ENCODE measurements at regions not wholly inside any gene's neighbourhood (a gene's known extent, or its start where the extent isn't known, plus 50 kb on each side); places are given as distances from the start of the nearest gene placed in this dataset.

DNA sequence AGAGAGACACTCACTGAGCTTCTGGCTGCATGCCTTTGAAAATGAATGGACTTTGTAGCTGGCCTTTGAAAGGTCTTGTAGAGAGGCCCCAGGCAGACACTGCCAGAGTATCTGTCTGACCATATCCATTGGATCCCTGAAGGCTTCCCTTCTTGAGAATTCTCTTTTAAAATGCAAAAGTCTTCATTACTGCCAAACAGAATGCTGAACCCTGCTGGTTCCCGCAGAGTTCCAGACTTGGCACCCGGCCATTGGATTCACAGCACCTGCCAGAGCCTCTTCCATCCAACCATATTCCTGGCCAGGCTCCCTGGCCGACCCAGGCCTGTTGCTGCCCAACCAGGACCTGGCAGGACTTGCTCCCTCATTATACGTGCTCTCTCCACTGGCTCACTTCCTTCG is 182.5 kb downstream of the GXYLT1 start:
- POLR2A ChIA-PET (ENCODE audit: unreplicated experiment) = no interaction called here

DNA sequence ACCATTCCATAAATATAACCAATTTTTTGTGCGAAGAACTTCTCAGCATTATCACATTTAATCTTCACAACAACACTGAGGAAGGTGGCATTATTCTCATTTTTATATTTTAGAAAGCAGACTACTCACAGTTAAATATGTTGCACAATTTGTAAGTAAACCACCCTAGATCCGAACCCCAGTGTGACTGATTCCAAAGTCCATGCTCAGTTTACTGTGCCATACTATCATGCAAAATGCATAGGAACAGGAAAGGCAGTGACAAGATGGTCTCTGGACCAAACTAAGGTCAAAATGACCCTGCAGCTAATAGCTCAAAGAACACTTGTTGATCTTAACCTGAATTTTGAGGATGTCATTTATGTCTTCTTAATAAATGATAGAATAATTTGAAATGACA is 185.4 kb downstream of the GXYLT1 start:
- ATAC-seq = no peak
- no peaks in the 10 kb centered on the region for H3K79me2 ChIP-seq (ENCODE audit: low read length)
- H3K36me3 ChIP-seq (ENCODE audit: low read depth, low read length) = no peaks in the 10 kb centered on the region
- H3K4me2 ChIP-seq (ENCODE audit: low read length) = no peak overlapping the region
- no peaks in the 10 kb centered on the region for H4K20me1 ChIP-seq (ENCODE audit: low read length)
- DNase-seq = no peak
- no peaks in the 10 kb centered on the region for H3F3A ChIP-seq (ENCODE audit: low read length, unreplicated experiment)
- H3K9ac ChIP-seq (ENCODE audit: low read length) = no peak overlapping the region
- intact Hi-C loops (cut with micrococcal nuclease) = no loop called here
- no peak overlapping the region for H2AFZ ChIP-seq (ENCODE audit: low read length)
- H3K4me3 ChIP-seq (ENCODE audit: low read length) = no peak overlapping the region
- H3K9me3 ChIP-seq (ENCODE audit: low read length) = no peaks in the 10 kb centered on the region
- no peak overlapping the region for H3K27ac ChIP-seq (ENCODE audit: low read length)
- TF ChIP-seq EZH2phosphoT487 (IDR thresholded peaks at IDR 0.05; ENCODE audit: borderline replicate concordance, low read length) (no peak), EZH2 (IDR thresholded peaks at IDR 0.05; ENCODE audit: low read length, unreplicated experiment) (no peak)
- TF ChIP-seq, protein P1, sequence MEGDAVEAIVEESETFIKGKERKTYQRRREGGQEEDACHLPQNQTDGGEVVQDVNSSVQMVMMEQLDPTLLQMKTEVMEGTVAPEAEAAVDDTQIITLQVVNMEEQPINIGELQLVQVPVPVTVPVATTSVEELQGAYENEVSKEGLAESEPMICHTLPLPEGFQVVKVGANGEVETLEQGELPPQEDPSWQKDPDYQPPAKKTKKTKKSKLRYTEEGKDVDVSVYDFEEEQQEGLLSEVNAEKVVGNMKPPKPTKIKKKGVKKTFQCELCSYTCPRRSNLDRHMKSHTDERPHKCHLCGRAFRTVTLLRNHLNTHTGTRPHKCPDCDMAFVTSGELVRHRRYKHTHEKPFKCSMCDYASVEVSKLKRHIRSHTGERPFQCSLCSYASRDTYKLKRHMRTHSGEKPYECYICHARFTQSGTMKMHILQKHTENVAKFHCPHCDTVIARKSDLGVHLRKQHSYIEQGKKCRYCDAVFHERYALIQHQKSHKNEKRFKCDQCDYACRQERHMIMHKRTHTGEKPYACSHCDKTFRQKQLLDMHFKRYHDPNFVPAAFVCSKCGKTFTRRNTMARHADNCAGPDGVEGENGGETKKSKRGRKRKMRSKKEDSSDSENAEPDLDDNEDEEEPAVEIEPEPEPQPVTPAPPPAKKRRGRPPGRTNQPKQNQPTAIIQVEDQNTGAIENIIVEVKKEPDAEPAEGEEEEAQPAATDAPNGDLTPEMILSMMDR (conservative IDR thresholded peaks at IDR 0.05; ENCODE audit: low read depth, low read length) = no peak
- ChIA-PET CTCF (no interaction called here), POLR2A (ENCODE audit: unreplicated experiment) (no interaction called here)
- no peaks in the 10 kb centered on the region for H3K9me2 ChIP-seq (replicated peaks; ENCODE audit: low read length)
- peaks cover 8% of the 10 kb centered on the region; the same call in 1 of the 2 replicates for H3K27me3 ChIP-seq (ENCODE audit: low read length)
- no TSS peak for BruUV-seq (replicated peaks)
- no peaks in the 10 kb centered on the region for H3K4me1 ChIP-seq (ENCODE audit: insufficient read depth, low read length)

More for the DNA sequence above, 182.5 kb downstream of the GXYLT1 start:
- ATAC-seq = no peak
- no peak overlapping the region for H2AFZ ChIP-seq (ENCODE audit: low read length)
- CTCF ChIA-PET = no interaction called here
- no peak overlapping the region for H3K4me2 ChIP-seq (ENCODE audit: low read length)
- no TSS peak for BruUV-seq (replicated peaks)
- peaks cover 8% of the 10 kb centered on the region; the same call in 1 of the 2 replicates for H3K27me3 ChIP-seq (ENCODE audit: low read length)
- H3F3A ChIP-seq (ENCODE audit: low read length, unreplicated experiment) = no peaks in the 10 kb centered on the region
- H3K36me3 ChIP-seq (ENCODE audit: low read depth, low read length) = no peaks in the 10 kb centered on the region
- no peak overlapping the region for H3K4me3 ChIP-seq (ENCODE audit: low read length)
- peaks cover 19% of the 10 kb centered on the region for H3K4me1 ChIP-seq (ENCODE audit: insufficient read depth, low read length)
- intact Hi-C loops (cut with micrococcal nuclease) = no loop called here
- TF ChIP-seq, protein P1 (conservative IDR thresholded peaks at IDR 0.05; ENCODE audit: low read depth, low read length) = no peak
- TF ChIP-seq EZH2 (IDR thresholded peaks at IDR 0.05; ENCODE audit: low read length, unreplicated experiment) (no peak), EZH2phosphoT487 (IDR thresholded peaks at IDR 0.05; ENCODE audit: borderline replicate concordance, low read length) (no peak)
- H3K9me3 ChIP-seq (ENCODE audit: low read length) = no peaks in the 10 kb centered on the region
- peaks cover 4% of the 10 kb centered on the region; the same call in 1 of the 2 replicates for H3K9me2 ChIP-seq (replicated peaks; ENCODE audit: low read length)
- H3K79me2 ChIP-seq (ENCODE audit: low read length) = no peaks in the 10 kb centered on the region
- no peak for DNase-seq
- no peak overlapping the region for H3K9ac ChIP-seq (ENCODE audit: low read length)
- H3K27ac ChIP-seq (ENCODE audit: low read length) = no peak overlapping the region
- H4K20me1 ChIP-seq (ENCODE audit: low read length) = no peaks in the 10 kb centered on the region

DNA sequence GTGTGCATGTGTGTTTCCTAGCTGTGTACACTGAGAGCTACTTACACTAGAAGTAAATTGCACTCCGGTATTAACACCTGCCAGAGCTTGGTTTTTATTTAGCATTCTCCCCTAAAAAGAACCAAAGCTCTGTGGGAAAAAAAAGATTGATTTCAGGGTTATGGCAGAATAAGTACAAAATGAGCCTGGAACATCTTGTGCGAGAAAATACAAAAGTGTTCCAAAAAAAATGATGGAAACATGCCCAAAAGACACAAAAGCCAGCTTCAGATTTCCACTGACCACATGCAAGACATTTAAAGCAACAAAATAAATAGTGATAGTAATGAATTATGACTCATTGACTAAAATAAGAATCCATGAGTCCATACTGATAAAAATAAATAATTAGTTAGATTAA is 188.3 kb downstream of the GXYLT1 start:
- Histone ChIP-seq H3K27me3 (ENCODE audit: low read length) (peaks cover 11% of the 10 kb centered on the region; the same call in 1 of the 2 replicates), H3K79me2 (ENCODE audit: low read length) (no peaks in the 10 kb centered on the region), H3K27ac (ENCODE audit: low read length) (no peak overlapping the region), H3K4me1 (ENCODE audit: insufficient read depth, low read length) (no peaks in the 10 kb centered on the region), H3K9ac (ENCODE audit: low read length) (no peak overlapping the region), H3K4me2 (ENCODE audit: low read length) (no peak overlapping the region), H3K9me2 (replicated peaks; ENCODE audit: low read length) (no peaks in the 10 kb centered on the region), H2AFZ (ENCODE audit: low read length) (no peak overlapping the region), H3K36me3 (ENCODE audit: low read depth, low read length) (no peaks in the 10 kb centered on the region), H3K9me3 (ENCODE audit: low read length) (no peaks in the 10 kb centered on the region), H4K20me1 (ENCODE audit: low read length) (no peaks in the 10 kb centered on the region), H3K4me3 (ENCODE audit: low read length) (no peak overlapping the region), H3F3A (ENCODE audit: low read length, unreplicated experiment) (no peaks in the 10 kb centered on the region)
- TF ChIP-seq, protein P1 (conservative IDR thresholded peaks at IDR 0.05; ENCODE audit: low read depth, low read length) = no peak
- TF ChIP-seq EZH2 (IDR thresholded peaks at IDR 0.05; ENCODE audit: low read length, unreplicated experiment) (no peak), EZH2phosphoT487 (IDR thresholded peaks at IDR 0.05; ENCODE audit: borderline replicate concordance, low read length) (no peak)
- no peak for ATAC-seq
- BruUV-seq (replicated peaks) = no TSS peak
- intact Hi-C loops (cut with micrococcal nuclease) = no loop called here
- no peak for DNase-seq
- CTCF ChIA-PET = no interaction called here
- POLR2A ChIA-PET (ENCODE audit: unreplicated experiment) = no interaction called here

All from PC-3 (cell line).